Activated T-helper 17 cell treated with anti-CD3 and anti-CD28 coated beads, Interleukin-2, amount 50 U/mL, for 72 hours (primary cell): ENCODE measurements at regions not wholly inside any gene's neighbourhood (a gene's known extent, or its start where the extent isn't known, plus 50 kb on each side); places are given as distances from the start of the nearest gene placed in this dataset.
"Not testable (repeated sequence)": the region's sequence is repeated elsewhere in the genome, so short reads cannot be mapped to it uniquely, and the experiment has no call there.

Experiments
- ATAC-seq: fragments of 150-1000 bp; cut with Tn5 transposase; replicated peaks from 2 replicates; pipeline ENCODE4 v1.10.0; 2021; ENCODE audit warnings: mild to moderate bottlenecking, moderate library complexity
- H3K27ac Mint-ChIP-seq: one replicate; pipeline ENCODE4 v1.8.0; 2022; ENCODE audit warnings: mixed read lengths
- H3K27me3 Mint-ChIP-seq: one replicate; pipeline ENCODE4 v1.8.0; 2022; ENCODE audit warnings: mixed read lengths
- H3K36me3 Mint-ChIP-seq: one replicate; pipeline ENCODE4 v1.8.0; 2022; ENCODE audit warnings: low read depth, mild to moderate bottlenecking, mixed read lengths
- H3K4me1 Mint-ChIP-seq: one replicate; pipeline ENCODE4 v1.8.0; 2022; ENCODE audit warnings: mixed read lengths
- H3K4me3 Mint-ChIP-seq: one replicate; pipeline ENCODE4 v1.8.0; 2022; ENCODE audit warnings: mild to moderate bottlenecking, mixed read lengths
- H3K9me3 Mint-ChIP-seq: one replicate; pipeline ENCODE4 v1.8.0; 2022; ENCODE audit warnings: mixed read lengths

DNA sequence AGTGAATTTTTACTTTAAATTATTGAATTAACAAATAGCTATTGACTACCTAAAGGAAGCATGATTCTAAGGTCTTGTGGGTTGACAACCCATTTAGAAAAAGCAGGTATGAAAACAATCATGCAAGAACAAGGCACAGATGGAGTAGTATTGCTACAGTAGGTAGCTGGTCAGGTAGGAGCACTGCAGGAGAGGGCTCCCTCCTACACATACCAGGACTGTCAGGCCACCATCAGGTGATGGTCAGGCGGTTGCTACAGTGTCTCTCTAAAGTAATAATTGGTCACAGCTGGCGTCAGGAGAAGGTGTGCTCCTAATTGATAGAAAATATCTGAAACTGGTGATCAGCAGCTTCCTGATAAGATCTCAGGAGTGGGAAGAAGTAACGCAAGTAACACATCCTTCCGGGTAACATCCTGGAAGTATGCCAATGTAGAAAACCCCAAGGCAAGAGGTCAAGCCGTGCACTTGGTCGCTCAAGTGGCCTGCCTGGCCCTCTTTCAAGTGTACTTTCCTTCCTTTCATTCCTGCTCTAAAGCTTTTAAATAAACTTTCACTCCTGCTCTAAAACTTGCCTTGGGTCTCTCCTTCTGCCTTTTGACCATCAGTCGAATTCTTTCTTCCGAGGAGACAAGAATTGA is 486.5 kb downstream of the TMEM114 start:
- Mint-ChIP-seq H3K27me3 (no peaks in the 10 kb centered on the region), H3K27ac (no peak overlapping the region), H3K36me3 (no peaks in the 10 kb centered on the region), H3K9me3 (peaks cover 22% of the 10 kb centered on the region), H3K4me3 (no peak overlapping the region), H3K4me1 (no peaks in the 10 kb centered on the region)
- no peak for ATAC-seq

DNA sequence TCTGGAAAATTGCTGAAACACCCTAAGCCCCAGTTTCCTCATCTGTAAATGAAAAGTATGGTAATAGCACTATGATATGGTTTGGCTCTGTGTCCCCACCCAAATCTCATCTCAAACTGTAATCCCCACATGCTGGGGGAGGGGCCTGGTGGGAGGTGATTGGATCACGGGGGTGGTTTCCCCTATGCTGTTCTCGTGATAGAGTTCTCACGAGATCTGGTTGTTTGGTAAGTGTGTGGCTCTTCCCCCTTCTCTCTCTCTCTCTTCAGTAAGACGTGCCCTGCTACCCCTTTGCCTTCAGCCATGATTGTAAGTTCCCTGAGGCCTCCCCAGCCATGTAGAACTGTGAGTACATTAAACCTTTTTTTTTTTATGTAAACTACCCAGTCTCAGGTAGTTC is 490.7 kb downstream of the TMEM114 start:
- ATAC-seq: no peak
- H3K36me3 Mint-ChIP-seq: no peaks in the 10 kb centered on the region
- H3K4me3 Mint-ChIP-seq: no peak overlapping the region
- H3K27me3 Mint-ChIP-seq: no peaks in the 10 kb centered on the region
- no peak overlapping the region for H3K27ac Mint-ChIP-seq
- H3K9me3 Mint-ChIP-seq: peaks cover 25% of the 10 kb centered on the region
- no peaks in the 10 kb centered on the region for H3K4me1 Mint-ChIP-seq

DNA sequence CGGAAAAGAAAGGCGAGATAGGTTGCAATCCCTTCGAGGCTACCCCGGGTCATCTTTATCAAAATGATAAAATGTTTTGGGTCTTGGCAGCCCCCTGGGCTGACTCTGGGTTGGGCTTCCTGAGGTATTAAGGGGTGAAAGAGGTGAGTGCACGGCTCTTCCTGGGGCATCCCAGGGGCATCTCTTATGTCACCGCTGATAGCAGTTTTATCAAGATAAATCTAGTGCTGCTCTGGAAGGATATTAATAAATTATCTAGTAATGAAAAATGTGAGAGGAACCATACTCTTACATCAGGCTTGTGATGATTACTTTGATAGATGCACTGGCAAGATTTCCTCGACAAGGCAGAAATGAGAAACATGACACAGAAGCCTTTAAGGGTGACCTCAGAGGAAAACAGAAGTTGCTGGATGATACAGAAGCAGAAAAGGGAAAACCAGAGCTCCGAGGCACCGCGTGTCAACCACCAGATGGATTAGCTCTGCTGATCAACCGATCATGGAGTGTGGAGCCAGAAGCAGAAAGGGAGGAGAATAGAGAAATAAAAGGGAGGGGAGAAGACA is 491.3 kb downstream of the TMEM114 start:
- H3K4me3 Mint-ChIP-seq: no peak overlapping the region
- H3K4me1 Mint-ChIP-seq: no peaks in the 10 kb centered on the region
- no peaks in the 10 kb centered on the region for H3K27me3 Mint-ChIP-seq
- H3K9me3 Mint-ChIP-seq: peaks cover 27% of the 10 kb centered on the region
- ATAC-seq: no peak
- H3K27ac Mint-ChIP-seq: no peak overlapping the region
- no peaks in the 10 kb centered on the region for H3K36me3 Mint-ChIP-seq

DNA sequence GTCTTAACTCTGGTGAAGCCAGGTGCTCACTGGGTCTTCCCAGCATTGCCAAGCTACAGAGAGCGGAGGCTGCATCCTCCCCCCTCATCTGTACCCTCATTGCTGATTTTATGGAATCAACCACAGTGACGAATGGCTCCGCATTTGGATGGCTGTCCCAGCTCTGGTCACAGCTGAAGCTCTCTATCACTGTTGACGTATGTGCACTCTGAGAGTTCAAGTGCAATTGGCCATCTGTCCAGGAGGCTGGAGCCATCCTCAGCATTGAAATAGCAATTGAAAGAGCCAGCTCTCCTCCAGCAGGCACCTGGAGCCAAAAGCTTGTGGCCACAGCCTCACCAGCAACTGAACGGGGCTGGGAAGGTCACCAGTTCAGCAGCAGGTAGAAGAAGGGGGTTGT is 494.1 kb downstream of the TMEM114 start:
- H3K4me3 Mint-ChIP-seq: no peak overlapping the region
- no peaks in the 10 kb centered on the region for H3K36me3 Mint-ChIP-seq
- no peak overlapping the region for H3K27ac Mint-ChIP-seq
- peaks cover 29% of the 10 kb centered on the region for H3K9me3 Mint-ChIP-seq
- no peak for ATAC-seq
- no peaks in the 10 kb centered on the region for H3K27me3 Mint-ChIP-seq
- no peaks in the 10 kb centered on the region for H3K4me1 Mint-ChIP-seq

DNA sequence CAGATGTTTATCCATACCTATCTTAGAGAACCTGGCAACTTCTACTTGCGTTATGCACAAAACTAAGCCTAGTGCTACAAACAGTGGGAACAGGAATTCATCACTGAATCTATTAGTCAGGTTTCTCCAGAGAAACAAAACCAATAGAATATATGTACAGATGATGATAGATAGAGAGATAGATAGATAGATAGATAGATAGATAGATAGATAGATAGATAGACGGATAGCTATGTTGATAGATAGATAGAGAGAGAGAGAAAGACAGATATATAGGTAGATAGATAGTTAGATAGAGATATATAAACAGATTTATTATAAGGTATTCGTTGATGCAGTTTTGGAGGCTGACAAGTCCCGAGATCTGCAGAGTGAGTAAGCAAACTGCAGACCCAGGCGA is 495.6 kb downstream of the TMEM114 start:
- H3K9me3 Mint-ChIP-seq: peaks cover 22% of the 10 kb centered on the region

DNA sequence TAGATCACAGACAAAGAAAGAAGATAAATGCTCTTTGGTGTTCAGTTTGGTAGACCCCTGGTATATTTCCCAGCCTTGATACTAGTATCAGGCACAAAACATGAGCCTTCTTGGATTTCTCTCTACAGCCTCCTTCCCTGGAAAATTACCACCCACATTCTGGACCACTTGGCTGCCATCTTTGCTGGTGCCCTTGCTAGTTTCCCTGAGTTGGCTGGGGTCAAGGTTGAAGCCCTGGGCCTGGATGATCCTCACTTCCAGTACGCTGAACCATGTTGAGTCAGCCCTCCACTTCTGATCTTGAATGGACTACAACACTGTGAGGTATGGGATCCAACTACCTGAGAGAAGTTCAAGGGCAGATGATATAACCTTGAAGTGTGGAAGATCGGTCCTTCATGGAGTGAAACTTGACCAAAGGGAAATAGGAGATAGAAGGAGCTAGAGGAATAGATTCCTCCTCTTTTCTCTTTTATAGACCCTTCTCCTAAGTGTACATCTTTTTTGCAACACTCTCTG is 501.4 kb downstream of the TMEM114 start:
- Mint-ChIP-seq H3K4me3 (no peak overlapping the region), H3K27ac (no peak overlapping the region), H3K9me3 (peaks cover 15% of the 10 kb centered on the region), H3K27me3 (no peaks in the 10 kb centered on the region), H3K4me1 (no peaks in the 10 kb centered on the region), H3K36me3 (no peaks in the 10 kb centered on the region)
- no peak for ATAC-seq

More for the DNA sequence above, 495.6 kb downstream of the TMEM114 start:
- no peaks in the 10 kb centered on the region for H3K36me3 Mint-ChIP-seq
- no peak for ATAC-seq
- H3K27ac Mint-ChIP-seq: no peak overlapping the region
- H3K4me1 Mint-ChIP-seq: no peaks in the 10 kb centered on the region
- H3K4me3 Mint-ChIP-seq: no peak overlapping the region
- H3K27me3 Mint-ChIP-seq: no peaks in the 10 kb centered on the region

DNA sequence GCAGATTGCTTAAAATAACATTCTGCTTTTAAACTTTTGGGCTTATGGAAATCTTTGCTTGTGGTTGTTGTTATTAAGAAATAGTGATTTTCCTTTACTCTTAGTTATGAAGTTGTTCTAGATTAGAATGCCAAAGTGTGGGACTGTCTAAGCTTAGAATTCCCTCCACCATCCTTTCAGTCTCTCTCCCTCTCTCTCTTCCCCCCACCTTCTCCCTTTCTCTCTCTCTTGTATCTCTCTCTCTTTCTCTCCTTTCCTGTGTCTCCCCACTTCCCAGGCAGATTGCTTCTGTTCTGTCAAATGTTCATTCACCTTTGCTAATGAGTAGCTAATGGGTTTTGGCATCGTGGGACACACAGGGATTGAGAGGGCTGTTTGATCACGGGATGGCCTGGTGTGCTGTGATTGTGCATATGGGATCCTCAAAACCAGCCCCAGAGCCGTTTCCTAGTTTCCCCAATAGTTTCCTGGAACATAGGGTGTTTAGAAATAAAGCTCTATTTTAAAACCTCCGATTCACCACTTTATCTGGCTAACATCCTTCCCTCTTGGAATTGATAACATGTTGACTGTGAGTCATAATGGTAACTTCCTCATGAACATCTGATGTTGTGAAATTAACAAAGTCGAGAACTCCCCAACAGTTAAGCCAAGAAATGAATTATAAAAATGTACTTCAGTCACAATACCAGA is 502.6 kb downstream of the TMEM114 start:
- Mint-ChIP-seq H3K27me3 (no peaks in the 10 kb centered on the region), H3K36me3 (no peaks in the 10 kb centered on the region), H3K4me1 (no peaks in the 10 kb centered on the region), H3K27ac (no peak overlapping the region), H3K4me3 (no peak overlapping the region), H3K9me3 (peaks cover 15% of the 10 kb centered on the region)
- ATAC-seq: no peak

DNA sequence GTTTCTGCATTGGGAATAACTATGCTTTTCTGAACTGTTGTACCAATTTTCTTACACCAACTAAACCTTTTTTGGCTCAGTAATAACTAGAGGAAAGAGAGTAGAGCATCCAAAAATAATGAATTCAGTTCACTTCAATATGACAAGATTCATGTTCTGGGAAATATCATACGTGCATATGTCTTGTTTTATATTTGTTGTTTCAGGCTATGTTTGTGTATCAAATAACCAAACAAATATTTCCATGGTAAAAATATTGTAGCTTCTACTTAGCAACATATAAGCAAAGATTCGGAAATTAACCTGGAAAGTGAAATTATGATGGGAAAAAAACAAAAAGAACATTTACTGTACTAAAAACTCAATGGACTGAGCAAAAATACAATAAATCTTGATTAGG is 503.2 kb downstream of the TMEM114 start:
- Mint-ChIP-seq H3K27me3 (no peaks in the 10 kb centered on the region), H3K9me3 (peaks cover 15% of the 10 kb centered on the region), H3K4me3 (no peak overlapping the region)

DNA sequence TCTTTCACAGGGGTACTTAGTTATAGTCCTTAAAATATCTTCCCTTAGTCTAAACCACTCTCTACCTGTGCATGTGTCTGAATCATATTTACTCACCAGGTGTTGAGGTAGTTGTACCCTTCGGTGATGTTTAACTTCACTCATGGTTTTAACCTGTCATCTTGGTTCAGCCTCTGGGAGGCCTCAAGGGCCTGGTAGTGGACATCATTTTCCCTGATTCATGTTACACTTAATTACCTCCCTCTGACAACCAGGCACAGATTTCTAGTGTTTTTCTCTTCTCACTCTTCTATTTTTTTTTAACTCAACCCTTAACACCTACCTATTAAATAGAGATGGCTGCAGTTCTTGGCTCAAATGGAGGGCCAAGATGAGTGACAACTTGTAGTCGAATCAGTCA is 505.4 kb downstream of the TMEM114 start:
- Mint-ChIP-seq H3K27me3 (no peaks in the 10 kb centered on the region), H3K9me3 (peaks cover 7% of the 10 kb centered on the region), H3K4me1 (no peaks in the 10 kb centered on the region), H3K36me3 (no peaks in the 10 kb centered on the region), H3K4me3 (no peak overlapping the region), H3K27ac (no peak overlapping the region)
- no peak for ATAC-seq

More for the DNA sequence above, 503.2 kb downstream of the TMEM114 start:
- no peak for ATAC-seq
- H3K4me1 Mint-ChIP-seq: no peaks in the 10 kb centered on the region
- H3K27ac Mint-ChIP-seq: no peak overlapping the region
- H3K36me3 Mint-ChIP-seq: no peaks in the 10 kb centered on the region

DNA sequence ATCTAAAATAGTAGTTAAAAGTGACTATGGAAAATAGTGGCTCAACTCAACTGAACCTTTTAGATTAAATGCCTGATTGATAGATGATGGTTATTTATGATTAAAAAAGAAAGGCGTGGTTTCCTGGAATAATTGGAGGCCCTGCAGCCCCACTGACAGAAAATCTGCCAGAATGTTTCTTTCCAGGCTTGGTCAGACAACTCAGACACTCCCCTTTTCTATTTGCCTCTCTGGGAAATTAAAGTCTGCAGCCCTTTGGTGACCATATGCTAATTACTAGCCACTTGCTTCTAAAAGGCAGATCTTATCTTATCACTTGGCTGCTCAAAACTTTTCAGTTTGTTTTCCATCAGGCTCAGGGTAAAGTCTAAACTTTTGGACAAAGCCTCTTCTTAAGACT is 506.0 kb downstream of the TMEM114 start:
- Mint-ChIP-seq H3K36me3 (no peaks in the 10 kb centered on the region), H3K27me3 (no peaks in the 10 kb centered on the region), H3K27ac (no peak overlapping the region), H3K9me3 (peaks cover 7% of the 10 kb centered on the region), H3K4me3 (no peak overlapping the region), H3K4me1 (no peaks in the 10 kb centered on the region)
- no peak for ATAC-seq

DNA sequence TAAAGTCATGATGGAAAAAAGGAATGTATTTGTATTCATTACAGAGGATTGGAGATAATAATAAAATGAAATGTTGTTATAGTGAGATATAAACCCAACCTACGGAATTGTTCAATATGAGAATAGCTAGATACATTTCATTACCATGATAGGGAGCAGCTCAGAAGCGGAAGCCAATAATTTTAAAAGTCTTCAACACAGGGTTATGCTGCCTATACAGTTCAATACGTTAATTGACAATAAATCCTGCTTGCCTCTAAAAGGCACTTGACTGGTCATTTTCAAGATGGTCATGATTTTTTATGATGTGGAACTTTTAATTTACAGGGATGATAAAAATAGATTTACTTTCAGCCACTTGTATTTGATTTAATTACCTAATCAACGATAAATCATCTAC is 506.8 kb downstream of the TMEM114 start:
- Mint-ChIP-seq H3K27me3 (no peaks in the 10 kb centered on the region), H3K9me3 (peaks cover 7% of the 10 kb centered on the region), H3K4me3 (no peak overlapping the region), H3K27ac (no peak overlapping the region), H3K4me1 (no peaks in the 10 kb centered on the region), H3K36me3 (no peaks in the 10 kb centered on the region)
- ATAC-seq: no peak

DNA sequence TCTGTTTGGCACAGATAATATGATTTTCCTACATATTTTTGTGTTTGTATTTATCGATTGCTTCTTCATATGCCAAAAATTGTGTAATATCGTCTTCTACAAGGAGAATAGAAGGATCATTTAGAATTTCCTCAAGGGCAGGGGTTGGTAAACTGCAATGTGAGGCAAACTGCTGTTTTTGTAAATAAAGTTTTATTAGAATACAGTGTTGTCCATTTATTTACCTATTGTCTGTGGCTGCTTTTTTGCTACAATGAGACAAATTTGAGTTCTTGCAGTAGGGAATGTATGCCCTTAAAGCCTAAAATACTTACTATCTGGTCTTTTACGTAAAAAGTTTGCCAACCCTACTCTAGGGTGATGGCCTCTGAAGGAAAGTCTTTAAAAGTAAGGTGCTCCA is 509.5 kb downstream of the TMEM114 start:
- peaks cover 4% of the 10 kb centered on the region for H3K9me3 Mint-ChIP-seq
- ATAC-seq: no peak
- no peaks in the 10 kb centered on the region for H3K4me1 Mint-ChIP-seq
- H3K4me3 Mint-ChIP-seq: no peak overlapping the region
- no peaks in the 10 kb centered on the region for H3K36me3 Mint-ChIP-seq
- no peak overlapping the region for H3K27ac Mint-ChIP-seq
- no peaks in the 10 kb centered on the region for H3K27me3 Mint-ChIP-seq

DNA sequence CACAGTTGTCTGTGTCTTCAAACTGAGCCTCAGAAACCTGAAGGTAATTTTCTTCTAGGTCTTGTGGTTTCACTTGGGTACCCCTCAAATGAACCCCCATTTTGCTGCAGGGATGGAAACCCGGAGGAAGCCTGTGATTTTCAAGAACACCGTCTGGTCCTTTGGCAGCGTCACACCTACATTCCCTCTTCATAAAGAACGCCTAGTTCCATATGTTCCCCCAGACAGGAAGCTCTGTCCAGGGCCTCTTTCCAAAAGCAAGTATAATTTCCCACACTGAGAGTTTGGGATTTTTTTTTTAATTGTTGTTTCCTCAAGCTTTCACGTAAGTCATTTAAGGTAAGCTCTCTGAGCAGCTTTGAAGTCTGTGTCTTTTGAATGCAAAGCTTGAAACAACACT is 515.0 kb downstream of the TMEM114 start:
- Mint-ChIP-seq H3K27me3 (no peaks in the 10 kb centered on the region), H3K36me3 (no peaks in the 10 kb centered on the region), H3K27ac (no peak overlapping the region), H3K4me1 (no peaks in the 10 kb centered on the region), H3K4me3 (no peak overlapping the region), H3K9me3 (peaks cover 8% of the 10 kb centered on the region)
- ATAC-seq: no peak

DNA sequence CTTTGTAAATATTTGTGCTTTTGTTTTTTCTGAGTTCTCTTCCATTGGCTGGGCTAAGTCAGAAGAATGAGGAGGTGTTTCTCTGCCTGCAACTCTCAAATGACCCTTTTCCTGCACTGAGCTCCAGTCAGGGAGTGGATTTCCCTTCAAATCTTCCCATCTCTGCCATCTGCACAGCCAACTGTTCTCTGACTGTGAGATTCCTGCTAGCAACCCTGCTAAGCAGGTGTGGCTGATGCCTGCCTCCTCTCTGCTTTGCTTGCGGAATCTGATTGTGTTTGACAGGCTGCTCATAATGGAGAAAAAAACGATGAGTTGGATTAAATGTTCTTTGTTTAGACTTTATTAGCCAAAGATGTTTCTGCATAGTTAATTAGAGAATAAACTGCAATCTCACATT is 519.8 kb downstream of the TMEM114 start:
- Mint-ChIP-seq H3K4me3 (no peak overlapping the region), H3K27ac (no peak overlapping the region), H3K36me3 (no peaks in the 10 kb centered on the region), H3K27me3 (no peaks in the 10 kb centered on the region), H3K4me1 (no peaks in the 10 kb centered on the region), H3K9me3 (peaks cover 26% of the 10 kb centered on the region)
- ATAC-seq: no peak

DNA sequence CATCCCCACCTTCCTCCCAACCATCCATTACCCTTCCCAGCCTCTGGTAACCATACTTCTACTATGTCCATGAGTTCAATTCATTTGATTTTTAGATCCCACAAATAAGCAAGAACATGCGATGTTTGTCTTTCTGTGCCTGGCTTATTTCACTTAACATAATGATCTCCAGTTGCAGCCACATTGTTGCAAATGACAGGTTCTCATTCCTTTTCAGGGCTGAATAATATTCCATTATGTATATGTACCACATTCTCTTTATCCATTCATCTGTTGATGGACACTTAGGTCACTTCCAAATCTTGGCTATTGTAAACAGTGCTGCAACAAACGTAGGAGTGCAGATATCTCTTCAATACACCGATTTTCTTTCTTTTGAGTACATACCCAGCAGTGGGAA is 522.1 kb downstream of the TMEM114 start:
- not testable (repeated sequence) for ATAC-seq, H3K36me3 Mint-ChIP-seq, H3K27ac Mint-ChIP-seq, H3K27me3 Mint-ChIP-seq, H3K4me1 Mint-ChIP-seq, H3K4me3 Mint-ChIP-seq
- peaks cover 32% of the 10 kb centered on the region for H3K9me3 Mint-ChIP-seq
